ENCODE measurements at regions not wholly inside any gene's neighbourhood (a gene's known extent, or its start where the extent isn't known, plus 50 kb on each side); places are given as distances from the start of the nearest gene placed in this dataset.
"Not testable (repeated sequence)": the region's sequence is repeated elsewhere in the genome, so short reads cannot be mapped to it uniquely, and the experiment has no call there.

GRCh38 chr2:145914716-145915115 lies 1394.8 kb upstream of the ZEB2 start:
- DNase-seq (ENCODE audit: low spot score): no peak

GRCh38 chr2:145910416-145910815 lies 1390.5 kb upstream of the ZEB2 start:
- no peak for DNase-seq (ENCODE audit: low spot score)

GRCh38 chr2:145909766-145910165 lies 1389.8 kb upstream of the ZEB2 start:
- DNase-seq (ENCODE audit: low spot score): no peak

GRCh38 chr2:145909175-145909755 lies 1389.3 kb upstream of the ZEB2 start:
- no peak for DNase-seq (ENCODE audit: low spot score)

GRCh38 chr2:145906354-145906753 lies 1386.4 kb upstream of the ZEB2 start:
- no peak for DNase-seq (ENCODE audit: low spot score)

GRCh38 chr2:145905371-145905770 lies 1385.5 kb upstream of the ZEB2 start:
- DNase-seq (ENCODE audit: low spot score): no peak

- no peak for DNase-seq (ENCODE audit: low spot score)
Measured at GRCh38 chr2:145897151-145897550, 1377.2 kb upstream of the ZEB2 start.

GRCh38 chr2:145887915-145888314 lies 1368.0 kb upstream of the ZEB2 start:
- no peak for DNase-seq (ENCODE audit: low spot score)

GRCh38 chr2:145880997-145881396 lies 1361.1 kb upstream of the ZEB2 start:
- not testable (repeated sequence) for DNase-seq (ENCODE audit: low spot score)

GRCh38 chr2:145875016-145875415 lies 1355.1 kb upstream of the ZEB2 start:
- DNase-seq (ENCODE audit: low spot score): no peak

GRCh38 chr2:145874466-145874865 lies 1354.5 kb upstream of the ZEB2 start:
- DNase-seq (ENCODE audit: low spot score): no peak

GRCh38 chr2:145864501-145864900 lies 1344.6 kb upstream of the ZEB2 start:
- DNase-seq (ENCODE audit: low spot score): no peak

GRCh38 chr2:145861940-145862339 lies 1342.0 kb upstream of the ZEB2 start:
- DNase-seq (ENCODE audit: low spot score): no peak

GRCh38 chr2:145860083-145860482 lies 1340.2 kb upstream of the ZEB2 start:
- DNase-seq (ENCODE audit: low spot score): no peak

GRCh38 chr2:145855142-145855541 lies 1335.2 kb upstream of the ZEB2 start:
- no peak for DNase-seq (ENCODE audit: low spot score)

GRCh38 chr2:145854039-145854755 lies 1334.3 kb upstream of the ZEB2 start:
- peak; percentile 43 for DNase-seq (ENCODE audit: low spot score)

GRCh38 chr2:145851730-145852129 lies 1331.8 kb upstream of the ZEB2 start:
- DNase-seq (ENCODE audit: low spot score): no peak

GRCh38 chr2:145849466-145849865 lies 1329.5 kb upstream of the ZEB2 start:
- DNase-seq (ENCODE audit: low spot score): no peak

GRCh38 chr2:145846982-145847381 lies 1327.1 kb upstream of the ZEB2 start:
- DNase-seq (ENCODE audit: low spot score): no peak

GRCh38 chr2:145845923-145846322 lies 1326.0 kb upstream of the ZEB2 start:
- DNase-seq (ENCODE audit: low spot score): no peak

- no peak for DNase-seq (ENCODE audit: low spot score)
Measured at GRCh38 chr2:145845207-145845894, 1325.4 kb upstream of the ZEB2 start.

- DNase-seq (ENCODE audit: low spot score): no peak
Measured at GRCh38 chr2:145841973-145842372, 1322.1 kb upstream of the ZEB2 start.

- no peak for DNase-seq (ENCODE audit: low spot score)
Measured at GRCh38 chr2:145836986-145837385, 1317.1 kb upstream of the ZEB2 start.

All from kidney capillary endothelial cell (primary cell).